Naive thymus-derived CD4-positive, alpha-beta T cell (primary cell): ENCODE measurements at regions not wholly inside any gene's neighbourhood (a gene's known extent, or its start where the extent isn't known, plus 50 kb on each side); places are given as distances from the start of the nearest gene placed in this dataset. TPM values are rescaled to one million over a fixed set of nuclear protein-coding genes. Genes with fewer than 3 reads are reported as not detected.

Experiments
- ATAC-seq: fragments of 150-1000 bp; cut with Tn5 transposase; 2 replicates; pipeline ENCODE4 v1.10.0; 2021; ENCODE audit warnings: mild to moderate bottlenecking, moderate library complexity
- CTCF ChIA-PET: fragments of 350-600 bp; sonication (Branson Sonifier 250); formaldehyde crosslinking; loops from one replicate; lab custom pipeline; 2021; ENCODE audit warnings: antibody characterized with exemption; lab: Charles Lee
- POLR2A ChIA-PET: fragments of 350-600 bp; sonication (Branson Sonifier 250); formaldehyde crosslinking; loops from one replicate; lab custom pipeline; 2021; ENCODE audit warnings: antibody characterized with exemption, inconsistent platforms; lab: Charles Lee
- DNase-seq, 9 donors: peaks; one replicate each; pipeline versions ENCODE4 v3.0.0 to v3.0.0-alpha.2; 2020 to 2022; ENCODE audit warnings: mixed read lengths in 1 of 9
- H3K27ac ChIP-seq: one replicate; pipeline ENCODE4 v1.7.0; 2013; ENCODE audit warnings: mild to moderate bottlenecking, low read depth, low read length, moderate library complexity
- H3K27me3 ChIP-seq, 2 donors: one replicate each; pipeline ENCODE4 v1.7.0; 2013; ENCODE audit warnings: low read length in 2 of 2, mild to moderate bottlenecking in 2 of 2, moderate library complexity in 2 of 2; ENCODE audit not compliant: control insufficient read depth in 2 of 2, insufficient read depth in 2 of 2
- H3K36me3 ChIP-seq, 3 experiments: 1 replicate in 2 of 3; 2 replicates in 1 of 3; pipeline ENCODE4 v1.7.0; 2013; ENCODE audit warnings: low read length in 3 of 3, mild to moderate bottlenecking in 3 of 3, moderate library complexity in 1 of 3; ENCODE audit not compliant: insufficient read depth in 3 of 3, control insufficient read depth in 2 of 3
- H3K4me1 ChIP-seq, 2 donors: one replicate each; pipeline ENCODE4 v1.7.0; 2013; ENCODE audit warnings: low read length in 2 of 2, mild to moderate bottlenecking in 2 of 2, moderate library complexity in 1 of 2; ENCODE audit not compliant: control insufficient read depth in 2 of 2, insufficient read depth in 2 of 2
- H3K4me3 ChIP-seq: 2 replicates; pipeline ENCODE4 v1.7.0; 2013; ENCODE audit warnings: mild to moderate bottlenecking, low read length
- H3K9me3 ChIP-seq, 3 experiments: 1 replicate in 2 of 3; 2 replicates in 1 of 3; pipeline ENCODE4 v1.7.0; 2013; ENCODE audit warnings: low read length in 3 of 3; ENCODE audit not compliant: control insufficient read depth in 2 of 3
- H3K27ac Mint-ChIP-seq, 9 donors: one replicate each; pipeline ENCODE4 v1.8.0; 2020 to 2022; ENCODE audit warnings: mixed read lengths in 9 of 9, mild to moderate bottlenecking in 8 of 9, moderate library complexity in 5 of 9, inconsistent platforms in 2 of 9
- H3K27me3 Mint-ChIP-seq, 5 donors: one replicate each; pipeline ENCODE4 v1.8.0; 2021 to 2022; ENCODE audit warnings: mixed read lengths in 5 of 5, mild to moderate bottlenecking in 1 of 5
- H3K36me3 Mint-ChIP-seq, 5 donors: one replicate each; pipeline ENCODE4 v1.8.0; 2020 to 2022; ENCODE audit warnings: mixed read lengths in 5 of 5, mild to moderate bottlenecking in 3 of 5, inconsistent platforms in 1 of 5
- H3K4me1 Mint-ChIP-seq, 7 donors: one replicate each; pipeline ENCODE4 v1.8.0; 2020 to 2022; ENCODE audit warnings: mixed read lengths in 7 of 7, mild to moderate bottlenecking in 3 of 7, inconsistent platforms in 1 of 7
- H3K4me3 Mint-ChIP-seq, 10 donors: one replicate each; pipeline ENCODE4 v1.8.0; 2020 to 2022; ENCODE audit warnings: mild to moderate bottlenecking in 10 of 10, mixed read lengths in 10 of 10, moderate library complexity in 6 of 10, inconsistent platforms in 2 of 10
- H3K9me3 Mint-ChIP-seq, 11 donors: one replicate each; pipeline ENCODE4 v1.8.0; 2020 to 2022; ENCODE audit warnings: mixed read lengths in 11 of 11, mild to moderate bottlenecking in 4 of 11, inconsistent platforms in 1 of 11, moderate library complexity in 1 of 11
- intact Hi-C, 2 donors: fragments of 100-400 bp; cut with micrococcal nuclease; formaldehyde crosslinking; loops; one replicate each; pipeline ENCODE4 v1.15.1; 2023
- microRNA-seq: library from miRNA; unstranded; fragments of <30 nt; microRNA quantifications from one replicate; pipeline ENCODE4 v1.2.0, GENCODE V29; 2022; ENCODE audit warnings: borderline microRNAs expressed

- no peaks in the 10 kb centered on the region for H3K4me1 ChIP-seq
- no peaks in the 10 kb centered on the region for H3K27me3 ChIP-seq
- no peak overlapping the region for H3K4me3 Mint-ChIP-seq
- H3K27ac Mint-ChIP-seq, result no peak overlapping the region
- no peak overlapping the region for H3K27ac ChIP-seq
- intact Hi-C loops, result no loop called here
- H3K4me3 ChIP-seq, result no peak overlapping the region
- no peaks in the 10 kb centered on the region for H3K9me3 ChIP-seq
- no peak for ATAC-seq
- no peaks in the 10 kb centered on the region for H3K36me3 ChIP-seq
- CTCF ChIA-PET, result no interaction called here
- H3K9me3 Mint-ChIP-seq, result peaks cover 0 to 6% (median 0%) of the 10 kb centered on the region in 11 donors
- H3K4me1 Mint-ChIP-seq, result no peaks in the 10 kb centered on the region
- POLR2A ChIA-PET, result no interaction called here
- no peaks in the 10 kb centered on the region for H3K36me3 Mint-ChIP-seq
- no peak for DNase-seq
- no peaks in the 10 kb centered on the region for H3K27me3 Mint-ChIP-seq
These were observed 67.4 kb upstream of the EPHA5 start for GRCh38 chr4:65737672-65738071.

- ChIA-PET CTCF (no interaction called here), POLR2A (no interaction called here)
- no peaks in the 10 kb centered on the region for H3K27me3 Mint-ChIP-seq
- ATAC-seq, result no peak
- no peaks in the 10 kb centered on the region for H3K4me1 Mint-ChIP-seq
- no peak overlapping the region for H3K4me3 Mint-ChIP-seq
- no peaks in the 10 kb centered on the region for H3K27me3 ChIP-seq
- H3K4me3 ChIP-seq, result no peak overlapping the region
- no peak overlapping the region for H3K27ac Mint-ChIP-seq
- H3K9me3 Mint-ChIP-seq, result peaks cover 0 to 22% (median 12%) of the 10 kb centered on the region in 11 donors
- no peaks in the 10 kb centered on the region for H3K4me1 ChIP-seq
- H3K9me3 ChIP-seq, result peaks cover 0 to 5% (median 0%) of the 10 kb centered on the region in 3 experiments
- H3K27ac ChIP-seq, result no peak overlapping the region
- no peak for DNase-seq
- H3K36me3 Mint-ChIP-seq, result no peaks in the 10 kb centered on the region
- H3K36me3 ChIP-seq, result no peaks in the 10 kb centered on the region
- intact Hi-C loops, result no loop called here
These were observed 54.7 kb upstream of the EPHA5 start for GRCh38 chr4:65724973-65725372.

Small RNA genes lying in the stretch of these regions (microRNA-seq; reads per million reads assigned to microRNA genes)
- not detected for gene MIR1269A
